ENCODE measurements at regions not wholly inside any gene's neighbourhood (a gene's known extent, or its start where the extent isn't known, plus 50 kb on each side); places are given as distances from the start of the nearest gene placed in this dataset.
"Not testable (repeated sequence)": the region's sequence is repeated elsewhere in the genome, so short reads cannot be mapped to it uniquely, and the experiment has no call there.

GRCh38 chr2:91441932-91442245 is 2750.4 kb downstream of the RPIA start:
- TF ChIP-seq, protein P1, sequence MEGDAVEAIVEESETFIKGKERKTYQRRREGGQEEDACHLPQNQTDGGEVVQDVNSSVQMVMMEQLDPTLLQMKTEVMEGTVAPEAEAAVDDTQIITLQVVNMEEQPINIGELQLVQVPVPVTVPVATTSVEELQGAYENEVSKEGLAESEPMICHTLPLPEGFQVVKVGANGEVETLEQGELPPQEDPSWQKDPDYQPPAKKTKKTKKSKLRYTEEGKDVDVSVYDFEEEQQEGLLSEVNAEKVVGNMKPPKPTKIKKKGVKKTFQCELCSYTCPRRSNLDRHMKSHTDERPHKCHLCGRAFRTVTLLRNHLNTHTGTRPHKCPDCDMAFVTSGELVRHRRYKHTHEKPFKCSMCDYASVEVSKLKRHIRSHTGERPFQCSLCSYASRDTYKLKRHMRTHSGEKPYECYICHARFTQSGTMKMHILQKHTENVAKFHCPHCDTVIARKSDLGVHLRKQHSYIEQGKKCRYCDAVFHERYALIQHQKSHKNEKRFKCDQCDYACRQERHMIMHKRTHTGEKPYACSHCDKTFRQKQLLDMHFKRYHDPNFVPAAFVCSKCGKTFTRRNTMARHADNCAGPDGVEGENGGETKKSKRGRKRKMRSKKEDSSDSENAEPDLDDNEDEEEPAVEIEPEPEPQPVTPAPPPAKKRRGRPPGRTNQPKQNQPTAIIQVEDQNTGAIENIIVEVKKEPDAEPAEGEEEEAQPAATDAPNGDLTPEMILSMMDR (conservative IDR thresholded peaks at IDR 0.05; ENCODE audit: low read depth in 2 of 2): not testable (repeated sequence)
- TF ChIP-seq STAT1 (IDR thresholded peaks at IDR 0.05; ENCODE audit: unreplicated experiment); EZH2 (IDR thresholded peaks at IDR 0.05; ENCODE audit: low read depth, unreplicated experiment); EZH2phosphoT487 (IDR thresholded peaks at IDR 0.05; ENCODE audit: unreplicated experiment); ZNF331 (CRISPR knock-in tag; IDR thresholded peaks at IDR 0.05; ENCODE audit: low read depth); REST (IDR thresholded peaks at IDR 0.05; ENCODE audit: unreplicated experiment); POLR2AphosphoS5 (IDR thresholded peaks at IDR 0.05; ENCODE audit: low read depth); JUNB (IDR thresholded peaks at IDR 0.05; ENCODE audit: unreplicated experiment); ZNF114 (CRISPR knock-in tag; IDR thresholded peaks at IDR 0.05): not testable (repeated sequence)

Measured in GM23338 (cell line).